ENCODE measurements at regions not wholly inside any gene's neighbourhood (a gene's known extent, or its start where the extent isn't known, plus 50 kb on each side); places are given as distances from the start of the nearest gene placed in this dataset.

DNA sequence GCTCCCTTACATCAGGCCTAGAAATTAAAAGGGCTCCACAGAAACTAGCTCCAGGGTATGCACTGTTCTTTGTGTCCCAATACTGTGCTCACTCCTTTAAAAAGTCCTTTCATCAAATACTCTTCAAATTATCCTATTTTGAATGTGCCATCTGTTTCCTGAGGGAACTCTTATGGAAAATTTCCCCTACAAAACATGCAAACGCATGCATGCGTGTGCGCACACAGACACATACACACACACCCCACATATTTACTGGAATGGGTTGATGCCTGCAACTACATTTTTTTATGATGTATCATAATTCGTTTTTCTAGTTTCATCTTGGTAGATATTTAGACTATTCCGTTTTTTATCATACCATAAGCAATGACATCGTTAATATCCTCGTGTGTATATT, 351.2 kb upstream of the KIF2B start:
- TF ChIP-seq ZNF335 (tag by site-specific recombination; conservative IDR thresholded peaks at IDR 0.05) = no peak
- TF ChIP-seq ZNF394 (tag by site-specific recombination; IDR thresholded peaks at IDR 0.05; ENCODE audit: borderline replicate concordance) = no peak
- no peak for TF ChIP-seq ZSCAN30 (tag by site-specific recombination; IDR thresholded peaks at IDR 0.05)
- TF ChIP-seq TRIM28 (IDR thresholded peaks at IDR 0.05; ENCODE audit: borderline replicate concordance, low read length) = no peak
- TF ChIP-seq, protein P1, sequence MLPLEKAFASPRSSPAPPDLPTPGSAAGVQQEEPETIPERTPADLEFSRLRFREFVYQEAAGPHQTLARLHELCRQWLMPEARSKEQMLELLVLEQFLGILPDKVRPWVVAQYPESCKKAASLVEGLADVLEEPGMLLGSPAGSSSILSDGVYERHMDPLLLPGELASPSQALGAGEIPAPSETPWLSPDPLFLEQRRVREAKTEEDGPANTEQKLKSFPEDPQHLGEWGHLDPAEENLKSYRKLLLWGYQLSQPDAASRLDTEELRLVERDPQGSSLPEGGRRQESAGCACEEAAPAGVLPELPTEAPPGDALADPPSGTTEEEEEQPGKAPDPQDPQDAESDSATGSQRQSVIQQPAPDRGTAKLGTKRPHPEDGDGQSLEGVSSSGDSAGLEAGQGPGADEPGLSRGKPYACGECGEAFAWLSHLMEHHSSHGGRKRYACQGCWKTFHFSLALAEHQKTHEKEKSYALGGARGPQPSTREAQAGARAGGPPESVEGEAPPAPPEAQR (tag by site-specific recombination; IDR thresholded peaks at IDR 0.05) = no peak
- TF ChIP-seq, protein P2, sequence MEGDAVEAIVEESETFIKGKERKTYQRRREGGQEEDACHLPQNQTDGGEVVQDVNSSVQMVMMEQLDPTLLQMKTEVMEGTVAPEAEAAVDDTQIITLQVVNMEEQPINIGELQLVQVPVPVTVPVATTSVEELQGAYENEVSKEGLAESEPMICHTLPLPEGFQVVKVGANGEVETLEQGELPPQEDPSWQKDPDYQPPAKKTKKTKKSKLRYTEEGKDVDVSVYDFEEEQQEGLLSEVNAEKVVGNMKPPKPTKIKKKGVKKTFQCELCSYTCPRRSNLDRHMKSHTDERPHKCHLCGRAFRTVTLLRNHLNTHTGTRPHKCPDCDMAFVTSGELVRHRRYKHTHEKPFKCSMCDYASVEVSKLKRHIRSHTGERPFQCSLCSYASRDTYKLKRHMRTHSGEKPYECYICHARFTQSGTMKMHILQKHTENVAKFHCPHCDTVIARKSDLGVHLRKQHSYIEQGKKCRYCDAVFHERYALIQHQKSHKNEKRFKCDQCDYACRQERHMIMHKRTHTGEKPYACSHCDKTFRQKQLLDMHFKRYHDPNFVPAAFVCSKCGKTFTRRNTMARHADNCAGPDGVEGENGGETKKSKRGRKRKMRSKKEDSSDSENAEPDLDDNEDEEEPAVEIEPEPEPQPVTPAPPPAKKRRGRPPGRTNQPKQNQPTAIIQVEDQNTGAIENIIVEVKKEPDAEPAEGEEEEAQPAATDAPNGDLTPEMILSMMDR (tag by site-specific recombination; IDR thresholded peaks at IDR 0.05) = no peak
- TF ChIP-seq ZNF23 (tag by site-specific recombination; IDR thresholded peaks at IDR 0.05; ENCODE audit: borderline replicate concordance) = no peak
- TF ChIP-seq ZNF112 (tag by site-specific recombination; IDR thresholded peaks at IDR 0.05) = no peak
